ENCODE measurements at regions not wholly inside any gene's neighbourhood (a gene's known extent, or its start where the extent isn't known, plus 50 kb on each side); places are given as distances from the start of the nearest gene placed in this dataset.

- H3K36me3 ChIP-seq (replicated peaks; ENCODE audit: control insufficient read depth, insufficient read depth, low read length), result no peaks in the 10 kb centered on the region
- H3K27me3 ChIP-seq (ENCODE audit: control insufficient read depth, insufficient read depth, low read length), result no peaks in the 10 kb centered on the region
- DNase-seq, result no peak
- H3K4me3 ChIP-seq (ENCODE audit: insufficient read depth, low read depth, low read length), result no peak overlapping the region
These were observed 116.1 kb upstream of the TLE3 start for GRCh38 chr15:70213794-70214193.

- DNase-seq, result peak; percentile 77
- Histone ChIP-seq H3K36me3 (replicated peaks; ENCODE audit: control insufficient read depth, insufficient read depth, low read length) (no peaks in the 10 kb centered on the region), H3K27me3 (ENCODE audit: control insufficient read depth, insufficient read depth, low read length) (no peaks in the 10 kb centered on the region), H3K4me3 (ENCODE audit: insufficient read depth, low read depth, low read length) (no peak overlapping the region)
These were observed 115.2 kb upstream of the TLE3 start for GRCh38 chr15:70212963-70213315.

DNA sequence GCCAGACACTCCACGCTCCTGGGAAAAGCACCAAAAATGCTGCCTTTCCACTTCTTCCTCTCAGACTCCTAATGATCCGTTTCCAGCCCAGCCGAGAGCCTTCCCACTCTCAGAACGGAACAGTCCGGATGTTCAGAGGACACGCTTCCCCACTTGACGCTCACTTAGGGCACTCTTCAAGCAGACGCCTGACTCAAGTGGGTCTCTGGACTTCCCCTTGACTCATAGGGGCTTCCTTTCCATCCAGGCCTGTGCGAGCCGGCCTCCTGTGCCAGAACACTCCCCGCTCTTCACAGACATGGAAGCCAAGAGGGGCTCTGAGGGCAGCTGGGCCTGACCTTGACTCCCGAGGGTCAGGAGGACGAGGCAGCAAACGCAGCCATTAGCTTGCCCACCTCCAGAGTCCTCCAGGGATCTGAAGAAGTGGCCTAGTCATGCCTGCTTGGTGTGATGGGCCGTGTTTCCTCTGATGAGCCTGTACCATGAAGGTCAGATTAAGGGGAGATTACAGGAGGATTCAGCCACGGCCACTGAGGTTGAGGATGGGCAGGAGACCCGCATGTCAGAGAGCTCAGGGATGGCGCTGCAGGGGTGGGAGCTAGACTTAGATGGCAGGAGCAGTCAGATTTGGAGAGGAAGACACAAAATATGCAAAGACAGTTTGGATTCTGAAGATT is 114.7 kb upstream of the TLE3 start:
- Histone ChIP-seq H3K36me3 (replicated peaks; ENCODE audit: control insufficient read depth, insufficient read depth, low read length) (no peaks in the 10 kb centered on the region), H3K27me3 (ENCODE audit: control insufficient read depth, insufficient read depth, low read length) (no peaks in the 10 kb centered on the region), H3K4me3 (ENCODE audit: insufficient read depth, low read depth, low read length) (no peak overlapping the region)
- DNase-seq, result no peak

DNA sequence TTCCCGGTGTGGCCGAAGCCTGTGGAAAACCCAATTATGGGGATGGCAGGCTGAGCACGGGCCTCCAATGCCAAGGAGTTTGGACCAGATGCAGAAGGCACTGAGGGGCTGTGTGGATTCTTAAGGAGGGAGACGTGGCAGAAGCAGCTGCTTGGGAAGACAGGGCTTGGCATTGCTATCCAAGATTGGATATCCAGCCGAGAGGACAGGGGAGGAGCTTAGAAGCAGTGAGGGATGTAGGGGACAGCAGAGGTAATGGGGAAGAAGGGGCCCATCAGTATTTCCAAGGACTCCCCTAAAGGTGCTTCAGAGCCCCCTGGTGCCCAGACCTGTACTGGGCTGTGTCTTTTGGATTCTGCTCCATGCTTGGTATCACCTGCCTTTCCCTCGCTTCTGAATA is 112.8 kb upstream of the TLE3 start:
- DNase-seq, result no peak
- Histone ChIP-seq H3K27me3 (ENCODE audit: control insufficient read depth, insufficient read depth, low read length) (no peaks in the 10 kb centered on the region; the same call in 1 of the 2 replicates), H3K36me3 (replicated peaks; ENCODE audit: control insufficient read depth, insufficient read depth, low read length) (no peaks in the 10 kb centered on the region), H3K4me3 (ENCODE audit: insufficient read depth, low read depth, low read length) (no peak overlapping the region)

GRCh38 chr15:70210076-70210475 is 112.4 kb upstream of the TLE3 start:
- DNase-seq, result no peak
- Histone ChIP-seq H3K27me3 (ENCODE audit: control insufficient read depth, insufficient read depth, low read length) (no peaks in the 10 kb centered on the region; the same call in 1 of the 2 replicates), H3K36me3 (replicated peaks; ENCODE audit: control insufficient read depth, insufficient read depth, low read length) (no peaks in the 10 kb centered on the region), H3K4me3 (ENCODE audit: insufficient read depth, low read depth, low read length) (no peak overlapping the region)

GRCh38 chr15:70209499-70209898 is 111.8 kb upstream of the TLE3 start:
- H3K27me3 ChIP-seq (ENCODE audit: control insufficient read depth, insufficient read depth, low read length), result no peaks in the 10 kb centered on the region; the same call in 1 of the 2 replicates
- no peaks in the 10 kb centered on the region for H3K36me3 ChIP-seq (replicated peaks; ENCODE audit: control insufficient read depth, insufficient read depth, low read length)
- no peak overlapping the region for H3K4me3 ChIP-seq (ENCODE audit: insufficient read depth, low read depth, low read length)
- no peak for DNase-seq

DNA sequence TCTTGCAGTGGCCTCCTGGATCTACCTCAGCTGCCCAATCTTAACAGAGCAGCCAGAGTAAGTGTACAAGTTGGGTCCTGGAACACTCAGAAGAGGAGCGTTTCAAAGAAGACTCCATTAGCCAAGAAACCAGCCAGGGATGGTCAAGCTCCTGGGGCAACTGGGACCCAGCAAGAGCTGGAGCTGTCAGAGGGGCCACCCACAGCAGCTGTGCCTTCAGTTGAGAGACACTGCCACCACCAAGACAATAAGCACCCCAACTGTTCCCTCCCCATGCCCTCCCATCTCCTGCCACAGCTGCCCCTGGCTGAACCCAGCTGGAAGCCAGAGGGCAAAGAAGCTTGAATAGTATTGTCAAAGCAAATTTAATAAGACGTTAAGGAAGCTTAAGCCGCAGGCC is 110.6 kb upstream of the TLE3 start:
- Histone ChIP-seq H3K4me3 (ENCODE audit: insufficient read depth, low read depth, low read length) (no peak overlapping the region), H3K36me3 (replicated peaks; ENCODE audit: control insufficient read depth, insufficient read depth, low read length) (no peaks in the 10 kb centered on the region), H3K27me3 (ENCODE audit: control insufficient read depth, insufficient read depth, low read length) (no peaks in the 10 kb centered on the region; the same call in 1 of the 2 replicates)
- DNase-seq, result no peak

GRCh38 chr15:70206668-70207067 is 109.0 kb upstream of the TLE3 start:
- no peak overlapping the region for H3K4me3 ChIP-seq (ENCODE audit: insufficient read depth, low read depth, low read length)
- H3K36me3 ChIP-seq (replicated peaks; ENCODE audit: control insufficient read depth, insufficient read depth, low read length), result no peaks in the 10 kb centered on the region
- no peaks in the 10 kb centered on the region; the same call in 1 of the 2 replicates for H3K27me3 ChIP-seq (ENCODE audit: control insufficient read depth, insufficient read depth, low read length)
- no peak for DNase-seq

DNA sequence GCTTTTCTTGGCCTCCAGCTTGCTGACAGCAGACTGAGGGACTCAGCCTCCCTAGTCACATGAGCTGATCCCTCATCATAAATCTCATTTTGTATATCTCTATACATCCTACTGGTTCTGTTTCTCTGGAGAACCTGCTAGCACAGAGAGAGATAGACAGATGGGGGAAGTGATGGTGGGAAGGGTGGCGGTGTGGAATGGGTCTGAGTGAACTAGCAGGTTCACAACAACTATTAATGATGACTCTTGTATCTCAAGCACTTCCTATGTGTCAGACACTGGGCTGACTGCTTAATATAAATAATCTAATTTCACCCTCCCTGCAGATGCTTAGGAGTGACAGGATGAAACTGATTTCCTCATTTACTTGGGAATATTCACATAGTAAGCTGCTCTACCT is 106.9 kb upstream of the TLE3 start:
- Histone ChIP-seq H3K27me3 (ENCODE audit: control insufficient read depth, insufficient read depth, low read length) (no peaks in the 10 kb centered on the region; the same call in 1 of the 2 replicates), H3K4me3 (ENCODE audit: insufficient read depth, low read depth, low read length) (no peak overlapping the region), H3K36me3 (replicated peaks; ENCODE audit: control insufficient read depth, insufficient read depth, low read length) (no peaks in the 10 kb centered on the region)
- no peak for DNase-seq

DNA sequence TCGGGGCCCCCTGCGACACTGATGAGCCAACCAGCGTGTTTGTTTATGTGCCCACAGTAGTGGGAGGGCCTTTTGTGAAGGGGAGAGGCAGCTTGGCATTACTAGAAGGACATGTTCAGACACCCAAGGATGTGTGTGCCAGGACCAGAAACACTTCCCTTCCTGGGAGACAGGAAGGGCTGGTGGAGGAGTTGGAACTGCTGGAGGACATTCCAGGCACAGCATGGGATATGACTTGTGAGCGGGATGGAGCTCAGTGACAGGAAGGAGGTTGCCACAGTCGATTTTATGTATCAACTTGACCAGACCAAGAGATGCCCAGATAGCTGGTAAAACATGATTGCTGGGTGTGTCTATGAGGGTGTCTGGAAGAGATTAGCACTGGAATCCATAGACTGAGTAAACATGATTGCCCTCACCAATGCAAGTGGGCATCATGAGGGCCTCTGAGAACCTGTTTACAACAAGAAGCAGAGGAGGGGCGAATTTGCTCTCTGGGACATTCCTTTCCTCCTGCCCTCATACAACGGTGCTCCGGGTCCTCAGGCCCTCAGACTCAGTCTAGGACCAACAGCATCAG is 106.4 kb upstream of the TLE3 start:
- H3K4me3 ChIP-seq (ENCODE audit: insufficient read depth, low read depth, low read length), result no peak overlapping the region
- H3K36me3 ChIP-seq (replicated peaks; ENCODE audit: control insufficient read depth, insufficient read depth, low read length), result no peaks in the 10 kb centered on the region
- no peak for DNase-seq
- H3K27me3 ChIP-seq (ENCODE audit: control insufficient read depth, insufficient read depth, low read length), result no peaks in the 10 kb centered on the region; the same call in 1 of the 2 replicates

GRCh38 chr15:70202756-70203155 is 105.0 kb upstream of the TLE3 start:
- DNase-seq, result no peak
- Histone ChIP-seq H3K27me3 (ENCODE audit: control insufficient read depth, insufficient read depth, low read length) (no peaks in the 10 kb centered on the region; the same call in 1 of the 2 replicates), H3K36me3 (replicated peaks; ENCODE audit: control insufficient read depth, insufficient read depth, low read length) (no peaks in the 10 kb centered on the region), H3K4me3 (ENCODE audit: insufficient read depth, low read depth, low read length) (no peak overlapping the region)

DNA sequence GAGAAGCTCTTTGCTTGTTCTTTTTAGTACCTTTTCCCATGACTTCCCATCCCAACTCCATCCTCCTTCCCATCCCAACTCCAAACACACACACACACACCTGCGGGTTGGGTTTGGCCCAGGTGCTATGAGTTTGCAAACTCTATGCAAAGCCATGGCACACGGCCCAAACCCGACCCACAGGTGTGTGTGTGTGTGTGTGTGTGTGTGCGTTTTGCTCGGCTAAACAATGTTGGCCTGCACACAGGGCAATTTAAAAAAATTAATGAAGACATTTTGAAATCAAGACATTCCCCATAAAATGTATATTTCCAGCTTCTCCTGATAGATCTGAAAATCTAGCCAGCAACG is 103.7 kb upstream of the TLE3 start:
- H3K36me3 ChIP-seq (replicated peaks; ENCODE audit: control insufficient read depth, insufficient read depth, low read length), result no peaks in the 10 kb centered on the region
- H3K27me3 ChIP-seq (ENCODE audit: control insufficient read depth, insufficient read depth, low read length), result no peaks in the 10 kb centered on the region; the same call in 1 of the 2 replicates
- DNase-seq, result no peak
- H3K4me3 ChIP-seq (ENCODE audit: insufficient read depth, low read depth, low read length), result no peak overlapping the region

GRCh38 chr15:70200511-70201424 is 103.1 kb upstream of the TLE3 start:
- DNase-seq, result no peak
- no peak overlapping the region for H3K4me3 ChIP-seq (ENCODE audit: insufficient read depth, low read depth, low read length)
- H3K36me3 ChIP-seq (replicated peaks; ENCODE audit: control insufficient read depth, insufficient read depth, low read length), result no peaks in the 10 kb centered on the region
- H3K27me3 ChIP-seq (ENCODE audit: control insufficient read depth, insufficient read depth, low read length), result no peaks in the 10 kb centered on the region; the same call in 1 of the 2 replicates

DNA sequence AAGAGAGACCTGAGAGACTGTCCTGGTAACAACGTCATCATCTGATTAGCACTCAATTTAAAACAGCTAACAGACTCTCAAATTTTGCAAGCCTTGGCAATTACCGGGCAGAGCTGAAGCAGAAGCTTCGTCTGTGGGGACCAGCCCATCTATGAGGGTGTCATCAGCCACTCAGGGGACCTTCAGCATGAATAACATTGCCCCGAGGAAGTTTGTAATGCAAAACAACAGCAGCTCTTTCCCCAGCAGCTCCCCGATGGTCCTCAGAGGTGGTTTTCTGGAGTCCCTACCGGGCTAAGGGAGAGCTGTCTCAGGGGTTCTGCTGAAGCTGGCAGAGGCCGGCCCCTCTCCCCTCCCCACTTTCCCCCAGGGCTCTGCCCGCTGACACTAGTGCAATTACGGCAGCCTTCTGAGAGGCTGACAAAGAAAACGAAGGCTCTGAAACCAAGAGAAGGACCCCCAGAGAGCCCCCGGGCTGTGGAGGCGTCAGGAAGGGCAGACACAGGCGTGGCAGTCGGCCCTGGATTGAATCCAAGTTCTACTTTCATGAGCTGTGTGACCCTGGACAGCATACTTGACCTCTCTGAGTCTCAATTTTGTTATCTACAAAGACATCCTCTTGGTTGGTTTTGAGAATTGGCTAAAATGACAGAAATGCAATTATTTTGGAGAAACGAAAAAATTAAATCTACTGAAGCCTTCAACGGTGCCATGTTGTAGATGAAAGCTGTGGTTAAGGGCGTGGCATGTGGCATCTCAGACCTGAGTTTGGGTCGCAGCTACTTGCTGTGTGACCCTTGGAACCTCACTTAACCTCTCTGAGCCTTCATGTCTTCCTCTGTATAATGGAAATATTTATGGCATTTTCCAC is 102.1 kb upstream of the TLE3 start:
- no peaks in the 10 kb centered on the region for H3K27me3 ChIP-seq (ENCODE audit: control insufficient read depth, insufficient read depth, low read length)
- H3K36me3 ChIP-seq (replicated peaks; ENCODE audit: control insufficient read depth, insufficient read depth, low read length), result no peaks in the 10 kb centered on the region
- DNase-seq, result peak; percentile 72
- H3K4me3 ChIP-seq (ENCODE audit: insufficient read depth, low read depth, low read length), result no peak overlapping the region

All from H7 (cell line).